ENCODE measurements at regions not wholly inside any gene's neighbourhood (a gene's known extent, or its start where the extent isn't known, plus 50 kb on each side); places are given as distances from the start of the nearest gene placed in this dataset.

- no peak for TF ChIP-seq POLR2A (IDR thresholded peaks at IDR 0.05; ENCODE audit: extremely low read depth, insufficient read length)
- TF ChIP-seq, protein P1, sequence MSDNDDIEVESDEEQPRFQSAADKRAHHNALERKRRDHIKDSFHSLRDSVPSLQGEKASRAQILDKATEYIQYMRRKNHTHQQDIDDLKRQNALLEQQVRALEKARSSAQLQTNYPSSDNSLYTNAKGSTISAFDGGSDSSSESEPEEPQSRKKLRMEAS (IDR thresholded peaks at IDR 0.05; ENCODE audit: low read depth, low read length) = no peak
- TF ChIP-seq CTCF (IDR thresholded peaks at IDR 0.05; ENCODE audit: low read depth, low read length) = no peak
- TF ChIP-seq MYC (IDR thresholded peaks at IDR 0.05; ENCODE audit: low read depth, low read length) = no peak
- H3K4me3 ChIP-seq (ENCODE audit: low read depth, low read length) = no peak overlapping the region
Observed at GRCh38 chr5:164573397-164573796, 1068.0 kb downstream of the MAT2B start.

DNA sequence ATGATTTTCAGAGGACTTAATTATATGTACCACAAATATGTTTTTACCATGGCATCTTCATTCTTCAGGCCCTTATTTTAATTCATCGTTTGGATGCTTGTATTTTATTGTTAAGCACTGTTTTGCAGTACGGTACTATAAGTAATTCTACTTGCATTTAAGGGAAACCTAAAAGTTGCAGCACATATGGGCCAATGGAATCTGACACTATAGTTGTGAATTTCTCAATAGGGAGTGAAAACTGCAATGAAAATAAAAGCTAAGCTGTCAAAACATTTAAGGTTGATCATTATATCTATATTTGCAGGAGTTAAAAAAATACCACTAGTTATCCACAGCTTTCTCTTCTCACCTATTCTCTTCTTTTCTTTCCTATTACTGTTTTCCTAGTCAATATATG is 1071.8 kb downstream of the MAT2B start:
- no peak overlapping the region for H3K4me3 ChIP-seq (ENCODE audit: low read depth, low read length)
- no peak for DNase-seq (ENCODE audit: low read depth)
- TF ChIP-seq, protein P1 (IDR thresholded peaks at IDR 0.05; ENCODE audit: low read depth, low read length) = no peak
- TF ChIP-seq MYC (IDR thresholded peaks at IDR 0.05; ENCODE audit: low read depth, low read length) (no peak), CTCF (IDR thresholded peaks at IDR 0.05; ENCODE audit: low read depth, low read length) (no peak), POLR2A (IDR thresholded peaks at IDR 0.05; ENCODE audit: extremely low read depth, insufficient read length) (no peak)

More at GRCh38 chr5:164573397-164573796, 1068.0 kb downstream of the MAT2B start:
- DNase-seq (ENCODE audit: low read depth) = no peak

- no peak for DNase-seq (ENCODE audit: low read depth)
- no peak overlapping the region for H3K4me3 ChIP-seq (ENCODE audit: low read depth, low read length)
- TF ChIP-seq POLR2A (IDR thresholded peaks at IDR 0.05; ENCODE audit: extremely low read depth, insufficient read length) (no peak), MYC (IDR thresholded peaks at IDR 0.05; ENCODE audit: low read depth, low read length) (no peak), CTCF (IDR thresholded peaks at IDR 0.05; ENCODE audit: low read depth, low read length) (no peak)
- TF ChIP-seq, protein P1 (IDR thresholded peaks at IDR 0.05; ENCODE audit: low read depth, low read length) = no peak
Observed at GRCh38 chr5:164577742-164578141, 1072.3 kb downstream of the MAT2B start.

- no peak overlapping the region for H3K4me3 ChIP-seq (ENCODE audit: low read depth, low read length)
- no peak for TF ChIP-seq MYC (IDR thresholded peaks at IDR 0.05; ENCODE audit: low read depth, low read length)
- DNase-seq (ENCODE audit: low read depth) = no peak
Observed at GRCh38 chr5:164578401-164578800, 1073.0 kb downstream of the MAT2B start.

DNA sequence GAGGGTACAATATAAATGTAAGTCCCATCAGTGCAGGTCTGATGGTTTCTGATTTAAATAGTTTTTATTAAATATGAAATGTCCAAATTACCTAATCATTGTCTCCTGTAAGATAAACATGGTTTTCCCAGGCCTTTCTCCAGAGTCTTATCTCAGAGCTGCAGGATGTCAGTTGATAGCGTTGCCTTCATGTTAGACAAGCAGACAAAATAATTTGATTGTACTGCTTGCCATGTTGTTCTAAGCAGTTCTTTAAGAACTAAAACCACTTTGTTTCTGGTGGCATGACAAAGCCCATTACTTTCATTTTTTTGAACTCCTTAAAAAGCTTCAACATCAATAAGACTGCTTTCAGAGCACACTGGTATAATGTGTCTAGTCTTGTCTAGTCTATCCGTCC is 1073.5 kb downstream of the MAT2B start:
- DNase-seq (ENCODE audit: low read depth) = no peak
- no peak overlapping the region for H3K4me3 ChIP-seq (ENCODE audit: low read depth, low read length)
- TF ChIP-seq CTCF (IDR thresholded peaks at IDR 0.05; ENCODE audit: low read depth, low read length) (no peak), MYC (IDR thresholded peaks at IDR 0.05; ENCODE audit: low read depth, low read length) (no peak), POLR2A (IDR thresholded peaks at IDR 0.05; ENCODE audit: extremely low read depth, insufficient read length) (no peak)
- TF ChIP-seq, protein P1 (IDR thresholded peaks at IDR 0.05; ENCODE audit: low read depth, low read length) = no peak

DNA sequence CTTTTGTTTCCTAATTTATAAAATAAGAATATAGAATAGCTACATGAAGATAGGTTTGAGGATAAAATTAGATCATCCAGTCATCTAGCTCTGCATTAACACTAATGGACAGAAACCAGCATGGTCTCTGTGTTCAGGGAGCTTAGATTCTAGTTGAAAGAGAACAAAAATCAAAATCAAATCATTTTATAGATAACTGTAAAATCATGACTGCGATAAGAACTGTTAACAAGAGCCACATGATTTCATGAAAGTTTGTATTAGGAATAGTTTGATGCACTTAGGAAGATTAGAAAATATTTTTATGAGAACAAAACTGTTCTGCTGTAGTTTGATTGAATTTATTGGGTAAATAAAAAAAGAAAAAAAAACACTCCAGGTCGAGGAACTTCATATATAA is 1074.7 kb downstream of the MAT2B start:
- no peak for DNase-seq (ENCODE audit: low read depth)
- no peak overlapping the region for H3K4me3 ChIP-seq (ENCODE audit: low read depth, low read length)
- TF ChIP-seq MYC (IDR thresholded peaks at IDR 0.05; ENCODE audit: low read depth, low read length) (no peak), POLR2A (IDR thresholded peaks at IDR 0.05; ENCODE audit: extremely low read depth, insufficient read length) (no peak), CTCF (IDR thresholded peaks at IDR 0.05; ENCODE audit: low read depth, low read length) (no peak)
- TF ChIP-seq, protein P1 (IDR thresholded peaks at IDR 0.05; ENCODE audit: low read depth, low read length) = no peak

Measured in NB4 (cell line).